GM12872 (cell line): ENCODE measurements at regions not wholly inside any gene's neighbourhood (a gene's known extent, or its start where the extent isn't known, plus 50 kb on each side); places are given as distances from the start of the nearest gene placed in this dataset.

Source experiments
- TF ChIP-seq, protein P1 (sequence below): IDR thresholded peaks from 3 replicates; pipeline ENCODE4 v1.5.1; 2011; ENCODE audit warnings: low read depth, mild to moderate bottlenecking, low read length, moderate library complexity; ENCODE audit not compliant: insufficient read depth

- TF ChIP-seq, protein P1, sequence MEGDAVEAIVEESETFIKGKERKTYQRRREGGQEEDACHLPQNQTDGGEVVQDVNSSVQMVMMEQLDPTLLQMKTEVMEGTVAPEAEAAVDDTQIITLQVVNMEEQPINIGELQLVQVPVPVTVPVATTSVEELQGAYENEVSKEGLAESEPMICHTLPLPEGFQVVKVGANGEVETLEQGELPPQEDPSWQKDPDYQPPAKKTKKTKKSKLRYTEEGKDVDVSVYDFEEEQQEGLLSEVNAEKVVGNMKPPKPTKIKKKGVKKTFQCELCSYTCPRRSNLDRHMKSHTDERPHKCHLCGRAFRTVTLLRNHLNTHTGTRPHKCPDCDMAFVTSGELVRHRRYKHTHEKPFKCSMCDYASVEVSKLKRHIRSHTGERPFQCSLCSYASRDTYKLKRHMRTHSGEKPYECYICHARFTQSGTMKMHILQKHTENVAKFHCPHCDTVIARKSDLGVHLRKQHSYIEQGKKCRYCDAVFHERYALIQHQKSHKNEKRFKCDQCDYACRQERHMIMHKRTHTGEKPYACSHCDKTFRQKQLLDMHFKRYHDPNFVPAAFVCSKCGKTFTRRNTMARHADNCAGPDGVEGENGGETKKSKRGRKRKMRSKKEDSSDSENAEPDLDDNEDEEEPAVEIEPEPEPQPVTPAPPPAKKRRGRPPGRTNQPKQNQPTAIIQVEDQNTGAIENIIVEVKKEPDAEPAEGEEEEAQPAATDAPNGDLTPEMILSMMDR, result no peak
Observed at GRCh38 chr6:134754013-134754690, 195.7 kb downstream of the ALDH8A1 start.

GRCh38 chr6:134753001-134753400 lies 196.9 kb downstream of the ALDH8A1 start:
- TF ChIP-seq, protein P1, result no peak

GRCh38 chr6:134752445-134752844 lies 197.5 kb downstream of the ALDH8A1 start:
- TF ChIP-seq, protein P1, result no peak

DNA sequence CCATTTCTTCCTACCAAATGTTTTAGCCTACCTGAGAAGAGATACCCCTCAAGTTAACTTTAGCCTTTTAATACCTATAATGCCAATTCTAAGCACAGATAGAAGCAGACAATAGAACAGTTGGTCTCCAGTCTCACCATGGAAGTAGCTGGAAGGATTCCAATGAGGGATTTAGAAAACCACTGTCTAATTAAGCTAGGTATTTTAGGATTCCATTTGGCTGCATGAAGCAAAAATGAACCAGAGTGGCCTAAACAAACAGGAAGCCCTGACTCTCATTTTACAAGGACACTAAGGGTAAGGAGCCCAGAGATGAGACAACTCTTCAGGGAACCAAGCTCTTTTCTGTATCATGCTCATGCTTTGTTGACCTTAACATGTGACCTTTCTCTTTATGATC lies 199.2 kb downstream of the ALDH8A1 start:
- TF ChIP-seq, protein P1, result no peak

DNA sequence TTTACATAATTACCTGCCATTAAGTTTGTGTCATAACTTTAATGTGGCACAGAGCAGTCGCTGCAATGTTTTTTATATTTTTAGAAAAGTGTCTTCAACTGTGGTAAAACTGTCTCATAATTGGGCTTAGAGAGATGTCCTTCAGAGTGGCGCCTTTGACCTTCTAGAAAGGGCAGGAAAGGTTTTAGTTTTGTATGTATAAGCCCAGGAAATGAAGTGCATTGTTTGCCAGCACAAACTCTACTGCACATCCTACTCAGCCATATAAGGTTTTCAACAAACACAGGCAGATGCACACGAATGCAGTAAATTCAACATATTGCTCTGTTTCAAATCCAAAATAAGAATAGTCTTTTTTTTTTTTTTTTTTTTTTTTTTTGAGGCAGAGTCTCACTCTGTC lies 201.4 kb downstream of the ALDH8A1 start:
- TF ChIP-seq, protein P1, result no peak

GRCh38 chr6:134746140-134746539 lies 203.8 kb downstream of the ALDH8A1 start:
- TF ChIP-seq, protein P1, result no peak

- TF ChIP-seq, protein P1, result no peak
Observed at GRCh38 chr6:134744301-134744700, 205.6 kb downstream of the ALDH8A1 start.

GRCh38 chr6:134741200-134741536 lies 208.7 kb downstream of the ALDH8A1 start:
- TF ChIP-seq, protein P1, result no peak
